Endothelial cell of umbilical vein (primary cell): ENCODE measurements at regions not wholly inside any gene's neighbourhood (a gene's known extent, or its start where the extent isn't known, plus 50 kb on each side); places are given as distances from the start of the nearest gene placed in this dataset.

Experiments used
- BruUV-seq: library from RNA; stranded (reverse); fragments of 400-500 nt; replicated peaks from 2 replicates; lab custom pipeline; 2021; lab: Mats Ljungman, UMichigan
- CTCF ChIA-PET: fragments of 300-600, 350-600 bp; sonication (Branson Sonifier 250); formaldehyde crosslinking; loops from one replicate; lab custom pipeline; 2021; ENCODE audit warnings: antibody characterized with exemption, inconsistent platforms; lab: Charles Lee
- POLR2A ChIA-PET: fragments of 300-600, 350-600 bp; sonication (Branson Sonifier 250); formaldehyde crosslinking; loops from one replicate; lab custom pipeline; 2021; ENCODE audit warnings: antibody characterized with exemption, inconsistent platforms; lab: Charles Lee
- DNase-seq: peaks from one replicate; pipeline ENCODE4 v3.0.0-alpha.2; 2011; ENCODE audit warnings: low read depth, low spot score
- FAIRE-seq: peaks from 2 replicates; lab custom pipeline; 2011; peaks lifted over from hg19 to GRCh38; lab: Jason Lieb, UNC
- H2AFZ ChIP-seq: 2 replicates; pipeline ENCODE4 v1.6.0; 2012; ENCODE audit warnings: low read depth, low read length, control low read depth, inconsistent platforms
- H3K27ac ChIP-seq: 2 replicates; pipeline ENCODE4 v1.5.1; 2011; ENCODE audit warnings: low read depth, mild to moderate bottlenecking, control low read depth, low read length, moderate library complexity; ENCODE audit not compliant: insufficient read depth
- H3K27me3 ChIP-seq, 2 experiments: 2 replicates each; pipeline versions ENCODE4 v1.6.0 to v1.6.1; 2011; ENCODE audit warnings: low read length in 2 of 2, mixed read lengths in 1 of 2; ENCODE audit not compliant: control insufficient read depth in 2 of 2, insufficient read depth in 2 of 2
- H3K36me3 ChIP-seq, 2 experiments: 2 replicates in 1 of 2; 3 replicates in 1 of 2; pipeline ENCODE4 v1.5.1; 2011; ENCODE audit warnings: low read length in 2 of 2, mild to moderate bottlenecking in 1 of 2, moderate library complexity in 1 of 2; ENCODE audit not compliant: control insufficient read depth in 2 of 2, insufficient read depth in 2 of 2; ENCODE audit errors: extremely low read depth in 1 of 2
- H3K4me1 ChIP-seq: 3 replicates; pipeline ENCODE4 v1.5.1; 2011; ENCODE audit warnings: mild to moderate bottlenecking, low read length; ENCODE audit not compliant: control insufficient read depth, insufficient read depth; ENCODE audit errors: extremely low read depth
- H3K4me2 ChIP-seq: 2 replicates; pipeline ENCODE4 v1.6.1; 2011; ENCODE audit warnings: low read length, control low read depth, mixed read lengths; ENCODE audit not compliant: insufficient read depth
- H3K4me3 ChIP-seq, 3 experiments: fragments of 200-600 bp in 1 of 3; sonication (generic), shearing (Covaris generic) in 1 of 3; replicated peaks in 1 of 3; 2 replicates each; pipeline ENCODE4 v1.5.1; 2011 to 2016; ENCODE audit warnings: control low read depth in 3 of 3, low read length in 3 of 3, mild to moderate bottlenecking in 2 of 3, inconsistent platforms in 1 of 3, low read depth in 1 of 3, moderate library complexity in 1 of 3; ENCODE audit not compliant: insufficient read depth in 1 of 3
- H3K79me2 ChIP-seq: 2 replicates; pipeline ENCODE4 v1.6.0; 2012; ENCODE audit warnings: low read length, inconsistent platforms; ENCODE audit not compliant: control insufficient read depth, insufficient read depth
- H3K9ac ChIP-seq: replicated peaks from 2 replicates; pipeline ENCODE3; 2011; ENCODE audit warnings: low read length, control low read depth; ENCODE audit not compliant: insufficient read depth; ENCODE audit errors: extremely low read depth
- H3K9me1 ChIP-seq: replicated peaks from 3 replicates; pipeline ENCODE4 v1.6.0; 2011; ENCODE audit warnings: mild to moderate bottlenecking, low read length; ENCODE audit not compliant: control insufficient read depth, insufficient read depth; ENCODE audit errors: extremely low read depth
- H3K9me3 ChIP-seq: replicated peaks from 2 replicates; pipeline ENCODE4 v1.5.1; 2012; ENCODE audit warnings: low read length, inconsistent platforms; ENCODE audit not compliant: control insufficient read depth, insufficient read depth
- H4K20me1 ChIP-seq: replicated peaks from 2 replicates; pipeline ENCODE3; 2011; ENCODE audit warnings: mild to moderate bottlenecking, low read length; ENCODE audit not compliant: control insufficient read depth, insufficient read depth; ENCODE audit errors: extremely low read depth
- CTCF ChIP-seq, 2 donors: IDR thresholded peaks; 1 replicate in 1 of 2; 2 replicates in 1 of 2; pipeline ENCODE4 v1.5.1; 2011; ENCODE audit warnings: low read length in 2 of 2, mild to moderate bottlenecking in 2 of 2, moderate library complexity in 2 of 2, control low read depth in 1 of 2, inconsistent platforms in 1 of 2, low read depth in 1 of 2; ENCODE audit not compliant: insufficient read depth in 1 of 2; ENCODE audit errors: extremely low read depth in 1 of 2
- EZH2 ChIP-seq: IDR thresholded peaks from 2 replicates; pipeline ENCODE4 v1.6.1; 2012; ENCODE audit warnings: borderline replicate concordance, low read depth, mild to moderate bottlenecking, moderate library complexity, low read length, inconsistent platforms; ENCODE audit not compliant: severe bottlenecking
- FOS ChIP-seq: IDR thresholded peaks from 2 replicates; pipeline ENCODE4 v1.6.1; 2011; ENCODE audit warnings: mild to moderate bottlenecking, low read length, moderate library complexity, borderline replicate concordance; ENCODE audit not compliant: insufficient read depth
- GATA2 ChIP-seq: IDR thresholded peaks from 2 replicates; pipeline ENCODE4 v1.7.0; 2011; ENCODE audit warnings: low read depth, mild to moderate bottlenecking, moderate library complexity, mixed read lengths, low read length; ENCODE audit not compliant: insufficient read length, insufficient read depth
- JUN ChIP-seq: IDR thresholded peaks from 2 replicates; pipeline ENCODE4 v1.6.1; 2011; ENCODE audit warnings: borderline replicate concordance, low read depth; ENCODE audit not compliant: insufficient read length, insufficient read depth
- MAX ChIP-seq: IDR thresholded peaks from 2 replicates; pipeline ENCODE4 v1.6.1; 2011; ENCODE audit not compliant: insufficient read depth, insufficient read length
- POLR2A ChIP-seq: IDR thresholded peaks from 2 replicates; pipeline ENCODE4 v1.6.1; 2012; ENCODE audit warnings: low read depth, mild to moderate bottlenecking, control low read depth, low read length
- dilution Hi-C: fragments of 300-500 bp; cut with MboI; formaldehyde crosslinking; loops from one replicate; pipeline ENCODE4 v1.15.0; 2019; ENCODE audit warnings: low sequenced_read_pairs; ENCODE audit not compliant: extremely low pct_ligation_motif_present
- intact Hi-C: fragments of 100-400 bp; cut with micrococcal nuclease; formaldehyde crosslinking; loops from one replicate; pipeline ENCODE4 v1.10.0; 2022

- ChIA-PET CTCF (no interaction called here), POLR2A (no interaction called here)
- no peak overlapping the region for H3K9ac ChIP-seq
- H4K20me1 ChIP-seq: no peaks in the 10 kb centered on the region
- dilution Hi-C loops (no loop called here), intact Hi-C loops (no loop called here)
- H3K4me3 ChIP-seq: no peak overlapping the region
- no peaks in the 10 kb centered on the region for H3K36me3 ChIP-seq
- BruUV-seq: no TSS peak
- no peak overlapping the region for H2AFZ ChIP-seq
- H3K27me3 ChIP-seq: no peaks in the 10 kb centered on the region
- no peaks in the 10 kb centered on the region for H3K9me1 ChIP-seq
- FAIRE-seq (no peak), DNase-seq (no peak)
- H3K79me2 ChIP-seq: no peaks in the 10 kb centered on the region
- no peaks in the 10 kb centered on the region for H3K9me3 ChIP-seq
- no peak overlapping the region for H3K4me2 ChIP-seq
- TF ChIP-seq JUN (no peak), MAX (no peak), CTCF (IDR thresholded peaks at IDR 0.05; ENCODE audit: extremely low read depth in 1 of 2, insufficient read depth in 1 of 2, low read depth in 1 of 2, low read length in 2 of 2) (no peak), POLR2A (no peak), EZH2 (no peak), GATA2 (no peak), FOS (no peak)
- no peaks in the 10 kb centered on the region for H3K4me1 ChIP-seq
- no peak overlapping the region for H3K27ac ChIP-seq
Measured at GRCh38 chr1:98427664-98428063, 233.9 kb upstream of the SNX7 start.
